CD4-positive, alpha-beta T cell treated with Interleukin-21 for 1 hour (primary cell): ENCODE measurements at regions not wholly inside any gene's neighbourhood (a gene's known extent, or its start where the extent isn't known, plus 50 kb on each side); places are given as distances from the start of the nearest gene placed in this dataset.

Source experiments
- DNase-seq: peaks from one replicate; pipeline ENCODE4 v3.0.0-alpha.2; 2020

GRCh38 chr4:123288309-123289025 lies 108.1 kb upstream of the SPRY1 start:
- DNase-seq = no peak

GRCh38 chr4:123291329-123291728 lies 105.3 kb upstream of the SPRY1 start:
- no peak for DNase-seq

- DNase-seq = no peak
Measured at GRCh38 chr4:123297836-123298235, 98.8 kb upstream of the SPRY1 start.

GRCh38 chr4:123298261-123298660 lies 98.3 kb upstream of the SPRY1 start:
- DNase-seq = no peak

GRCh38 chr4:123298801-123299200 lies 97.8 kb upstream of the SPRY1 start:
- DNase-seq = no peak

- no peak for DNase-seq
Measured at GRCh38 chr4:123299212-123299691, 97.3 kb upstream of the SPRY1 start.

GRCh38 chr4:123300222-123301039 lies 96.2 kb upstream of the SPRY1 start:
- DNase-seq = no peak

- DNase-seq = no peak
Measured at GRCh38 chr4:123301923-123302322, 94.7 kb upstream of the SPRY1 start.

- DNase-seq = no peak
Measured at GRCh38 chr4:123304151-123304964, 92.2 kb upstream of the SPRY1 start.

GRCh38 chr4:123305736-123306135 lies 90.9 kb upstream of the SPRY1 start:
- DNase-seq = no peak

- no peak for DNase-seq
Measured at GRCh38 chr4:123306769-123307168, 89.8 kb upstream of the SPRY1 start.

- DNase-seq = no peak
Measured at GRCh38 chr4:123308667-123309066, 87.9 kb upstream of the SPRY1 start.

- DNase-seq = no peak
Measured at GRCh38 chr4:123312116-123312515, 84.5 kb upstream of the SPRY1 start.

- no peak for DNase-seq
Measured at GRCh38 chr4:123312951-123313592, 83.5 kb upstream of the SPRY1 start.

GRCh38 chr4:123315617-123316016 lies 81.0 kb upstream of the SPRY1 start:
- no peak for DNase-seq

- DNase-seq = no peak
Measured at GRCh38 chr4:123317211-123317610, 79.4 kb upstream of the SPRY1 start.

GRCh38 chr4:123319639-123320038 lies 77.0 kb upstream of the SPRY1 start:
- no peak for DNase-seq

GRCh38 chr4:123323998-123324397 lies 72.6 kb upstream of the SPRY1 start:
- no peak for DNase-seq

GRCh38 chr4:123325241-123325681 lies 71.3 kb upstream of the SPRY1 start:
- no peak for DNase-seq

- no peak for DNase-seq
Measured at GRCh38 chr4:123327346-123327745, 69.2 kb upstream of the SPRY1 start.

GRCh38 chr4:123327846-123328429 lies 68.7 kb upstream of the SPRY1 start:
- DNase-seq = no peak

GRCh38 chr4:123338715-123339114 lies 57.9 kb upstream of the SPRY1 start:
- DNase-seq = no peak
